ENCODE measurements at regions not wholly inside any gene's neighbourhood (a gene's known extent, or its start where the extent isn't known, plus 50 kb on each side); places are given as distances from the start of the nearest gene placed in this dataset.

GRCh38 chr3:166187237-166187636 is 350.0 kb upstream of the BCHE start:
- DNase-seq, result no peak

DNA sequence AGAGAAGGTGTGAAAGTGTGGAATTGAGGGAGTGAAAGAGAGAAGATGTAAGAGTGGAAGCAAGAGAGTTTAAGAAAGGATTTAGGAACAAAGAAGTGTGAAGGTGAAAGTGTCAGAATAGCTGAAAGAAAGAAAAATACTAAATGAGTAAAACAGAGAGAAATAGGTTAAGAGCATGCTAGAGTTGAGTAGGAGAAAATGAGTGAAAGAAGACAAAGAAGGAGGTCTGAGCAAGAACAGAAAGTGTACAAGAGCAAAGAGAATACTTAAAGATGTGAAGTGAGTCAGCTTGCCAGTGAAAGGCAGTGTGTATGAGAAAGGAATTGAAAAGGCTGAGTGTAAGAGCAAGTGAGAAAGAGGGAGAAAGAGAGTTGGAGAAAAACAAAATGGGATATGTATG is 348.8 kb upstream of the BCHE start:
- DNase-seq, result no peak

- DNase-seq, result no peak
These were observed 339.9 kb upstream of the BCHE start for GRCh38 chr3:166177130-166177529.

DNA sequence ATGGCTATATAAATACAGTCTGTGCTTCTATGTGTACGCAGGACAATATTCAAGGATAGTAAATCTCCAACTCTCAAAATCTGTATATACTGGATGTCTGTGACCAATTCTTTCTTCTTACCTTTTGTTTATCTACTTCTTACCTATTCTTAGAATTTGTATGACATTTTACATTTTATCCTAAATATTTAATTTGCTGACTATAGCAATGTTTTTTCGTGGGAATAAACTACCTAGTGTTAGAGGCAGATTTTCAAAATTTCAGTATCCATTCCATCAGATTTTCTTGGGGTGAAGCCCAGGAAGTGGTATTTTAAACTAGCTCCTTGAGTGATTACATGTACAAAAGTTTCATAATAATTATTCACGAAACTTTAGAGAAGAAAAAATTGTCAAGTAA is 334.5 kb upstream of the BCHE start:
- DNase-seq, result no peak

DNA sequence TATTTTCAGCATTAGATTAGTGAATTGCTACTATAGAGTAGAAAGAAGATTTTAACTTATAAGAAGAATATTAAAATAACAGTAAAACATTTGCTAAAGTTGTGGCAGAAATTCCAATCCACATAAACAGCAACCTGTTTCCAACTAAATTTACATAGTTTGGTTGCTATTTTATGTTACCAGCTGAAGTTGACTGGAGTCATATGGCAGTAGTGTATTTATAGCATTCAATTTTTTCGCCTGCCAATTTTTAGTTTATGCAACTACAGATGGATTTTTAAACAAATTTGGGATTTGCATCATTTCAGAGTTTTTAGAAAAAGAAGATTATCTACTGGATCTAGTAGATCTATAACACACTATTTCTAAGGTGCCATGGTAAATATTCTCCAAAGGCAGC is 332.5 kb upstream of the BCHE start:
- DNase-seq, result no peak

DNA sequence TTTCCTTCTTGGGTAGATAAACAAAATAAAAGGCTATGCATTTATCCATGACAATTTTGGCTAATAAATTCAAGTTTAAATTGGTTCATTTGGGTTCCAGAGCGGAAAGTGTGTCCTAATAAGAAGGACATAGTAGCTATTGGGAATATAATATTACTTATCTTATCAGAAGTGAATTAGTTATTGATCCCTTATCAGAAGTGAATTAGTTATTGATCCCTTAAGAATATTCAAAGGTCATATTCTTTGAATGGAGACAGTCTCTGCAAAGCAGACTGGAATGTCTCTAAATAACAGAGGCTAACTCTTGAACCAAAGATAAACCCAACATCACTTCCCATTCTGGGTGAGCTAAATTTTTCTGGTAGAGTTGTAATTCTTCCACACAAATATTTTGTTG is 290.7 kb upstream of the BCHE start:
- no peak for DNase-seq

GRCh38 chr3:166125179-166125578 is 288.0 kb upstream of the BCHE start:
- no peak for DNase-seq

DNA sequence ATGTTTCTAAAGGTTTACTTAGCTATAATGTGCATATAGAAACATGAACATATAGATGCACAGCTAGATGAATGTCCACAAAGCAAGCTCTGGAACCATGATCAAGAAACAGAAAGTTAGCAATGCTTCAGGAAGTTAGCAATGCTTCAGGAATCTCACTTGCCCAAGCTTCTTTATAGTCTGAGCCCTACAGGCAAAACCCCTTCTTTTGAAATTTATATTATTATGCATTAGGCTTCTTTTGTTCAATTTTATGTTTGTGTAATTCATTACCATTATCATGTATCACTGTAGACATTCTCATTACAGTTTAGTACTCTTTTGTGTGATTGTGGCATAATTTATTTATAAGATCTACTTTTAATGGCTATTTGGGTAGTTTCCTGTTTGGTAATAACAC is 286.4 kb upstream of the BCHE start:
- DNase-seq, result no peak

- no peak for DNase-seq
These were observed 285.9 kb upstream of the BCHE start for GRCh38 chr3:166123088-166123487.

DNA sequence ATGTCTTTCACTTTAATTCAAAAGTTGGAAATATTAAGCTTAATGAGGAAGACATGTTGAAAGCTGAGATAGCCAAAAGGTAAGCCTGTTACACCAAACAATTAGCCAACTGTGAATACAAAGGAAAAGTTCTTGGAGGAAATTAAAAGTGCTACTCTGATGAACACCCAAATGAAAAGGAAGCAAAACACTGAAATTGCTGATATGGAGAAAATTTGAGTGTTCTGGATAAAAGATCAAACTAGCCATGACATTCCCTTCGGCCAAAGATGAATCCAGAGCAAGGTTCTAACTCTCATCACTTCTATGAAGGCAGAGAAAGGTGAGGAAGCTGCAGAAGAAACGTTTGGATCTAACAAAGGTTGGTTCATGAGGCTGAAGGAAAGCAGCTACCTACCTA is 280.8 kb upstream of the BCHE start:
- DNase-seq, result no peak

- DNase-seq, result no peak
These were observed 277.2 kb upstream of the BCHE start for GRCh38 chr3:166114448-166114847.

GRCh38 chr3:166111562-166111961 is 274.3 kb upstream of the BCHE start:
- DNase-seq, result no peak

GRCh38 chr3:166110102-166110501 is 272.9 kb upstream of the BCHE start:
- no peak for DNase-seq

GRCh38 chr3:166104938-166105337 is 267.7 kb upstream of the BCHE start:
- no peak for DNase-seq

DNA sequence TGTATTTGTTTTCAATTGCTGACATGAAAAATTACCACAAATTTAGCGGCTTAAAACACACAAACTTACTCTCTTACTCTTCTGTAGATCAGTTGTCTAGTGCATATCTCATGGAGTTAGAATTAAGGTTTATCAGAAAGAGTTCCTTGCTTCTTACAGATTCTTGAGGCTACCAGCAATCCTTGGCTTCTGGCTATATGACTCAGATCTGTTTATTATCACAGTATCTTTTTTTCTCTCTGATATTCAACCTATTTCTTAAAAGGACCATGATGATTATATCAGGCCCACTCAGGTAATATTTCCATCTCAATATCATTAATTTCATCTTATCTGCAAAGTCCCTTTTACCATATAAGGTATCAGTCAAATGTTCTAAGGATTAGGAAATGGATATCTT is 263.5 kb upstream of the BCHE start:
- DNase-seq, result no peak

DNA sequence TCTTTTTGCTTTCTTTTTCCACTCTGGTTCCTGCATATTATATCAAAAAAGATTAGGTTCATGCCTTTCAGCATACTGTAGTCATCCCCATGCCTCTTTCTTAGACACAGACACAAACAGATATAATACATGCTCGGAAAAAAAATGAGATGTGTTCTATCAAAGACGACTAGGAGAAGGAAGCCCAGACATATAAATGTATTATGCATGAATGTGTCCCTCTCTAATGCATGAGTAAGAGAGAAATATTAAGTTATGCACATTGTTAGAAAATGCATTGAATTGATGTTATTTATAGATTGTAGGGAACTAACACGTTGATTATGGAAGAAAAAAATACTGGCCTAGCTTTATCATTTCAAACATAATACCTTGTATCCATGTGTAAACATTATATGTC is 252.4 kb upstream of the BCHE start:
- DNase-seq, result no peak

GRCh38 chr3:166085164-166085856 is 248.1 kb upstream of the BCHE start:
- DNase-seq, result no peak

DNA sequence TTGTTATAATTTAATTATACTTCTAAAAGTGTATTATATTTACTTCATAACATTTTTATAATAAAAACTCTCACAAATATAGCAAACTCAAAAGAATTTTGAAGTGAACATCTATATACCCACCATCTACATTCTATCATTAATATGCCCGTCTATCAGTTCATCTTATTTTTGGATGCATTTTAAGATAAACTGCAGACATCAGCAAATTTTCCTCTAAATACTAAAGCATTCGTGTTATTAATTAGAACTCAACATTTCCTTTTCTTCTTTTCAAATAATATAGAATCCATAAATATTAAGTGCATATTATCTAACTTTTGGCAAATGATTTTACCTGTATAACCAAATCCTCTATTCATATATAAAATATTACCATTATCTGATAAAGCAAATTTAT is 242.9 kb upstream of the BCHE start:
- no peak for DNase-seq

- DNase-seq, result no peak
These were observed 234.6 kb upstream of the BCHE start for GRCh38 chr3:166071831-166072230.

DNA sequence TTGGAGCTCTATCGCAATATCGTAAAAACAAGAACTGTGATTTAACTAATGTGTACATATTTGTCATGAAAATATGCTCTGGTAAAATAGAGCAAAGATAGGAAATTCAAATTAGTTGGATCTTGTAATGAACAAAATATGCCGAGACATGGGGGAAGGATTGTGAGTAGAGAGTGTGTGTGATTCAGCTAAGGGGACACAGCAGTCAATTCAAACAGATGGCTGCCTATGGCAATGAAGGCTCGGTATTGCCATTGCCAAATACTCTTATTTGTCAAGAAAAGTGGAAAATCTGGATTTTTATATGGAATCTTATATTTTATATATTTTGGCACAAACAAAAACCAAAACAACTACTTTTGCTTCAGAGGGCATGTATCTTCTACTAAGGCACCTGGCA is 227.3 kb upstream of the BCHE start:
- no peak for DNase-seq

DNA sequence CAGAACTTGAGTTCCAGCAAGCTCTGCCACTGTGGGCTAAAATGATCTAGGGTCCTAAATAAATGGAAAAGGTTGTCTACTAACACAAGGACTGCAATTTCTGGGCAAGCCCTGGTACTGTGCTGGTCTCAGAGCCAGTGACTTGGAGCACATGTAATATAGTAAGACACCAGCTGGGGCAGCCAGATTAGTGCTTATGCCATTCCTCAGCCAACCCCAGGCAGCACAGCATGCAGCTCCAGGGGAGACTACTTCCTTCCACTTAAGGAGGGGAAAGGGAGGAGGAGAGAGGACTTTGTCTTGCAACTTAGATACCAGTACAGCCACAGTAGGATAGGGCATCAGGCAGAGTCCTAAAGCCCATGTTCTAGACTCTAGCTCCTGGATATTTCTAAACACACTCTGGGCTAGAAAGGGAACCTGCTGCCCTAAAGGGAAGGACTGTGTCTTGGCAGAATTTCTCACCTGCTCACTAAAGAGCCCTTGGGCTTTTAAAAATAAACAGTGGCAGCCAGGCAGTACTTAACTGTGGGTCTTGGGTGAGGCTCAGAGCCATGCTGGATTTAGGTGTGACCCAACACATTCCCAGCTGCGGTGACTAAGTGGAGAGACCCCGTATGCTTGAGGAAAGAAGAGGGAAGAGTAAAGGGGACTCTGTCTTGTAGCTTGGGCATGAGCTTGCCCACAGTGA is 223.7 kb upstream of the BCHE start:
- DNase-seq, result no peak

GRCh38 chr3:166052440-166052839 is 215.2 kb upstream of the BCHE start:
- DNase-seq, result no peak

DNA sequence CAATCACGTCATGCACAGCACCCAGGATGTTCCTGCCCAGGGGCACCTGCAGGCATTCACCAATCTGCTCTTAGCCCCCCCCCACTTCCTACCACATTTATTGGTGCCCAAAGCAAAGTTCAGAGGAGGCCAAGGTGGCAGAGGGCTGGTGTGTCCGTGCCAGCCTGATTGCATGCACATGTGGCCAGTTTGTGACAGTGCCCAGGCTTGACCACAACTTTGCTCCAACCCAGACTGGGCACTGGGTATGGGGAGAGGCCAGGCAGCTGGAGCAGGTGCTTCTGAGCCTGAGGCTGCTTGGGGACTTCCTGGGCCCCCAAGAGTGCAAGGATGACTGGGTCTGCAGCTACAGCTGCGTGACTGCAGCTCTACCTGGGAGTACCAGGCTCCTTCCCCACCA is 192.3 kb upstream of the BCHE start:
- no peak for DNase-seq

DNA sequence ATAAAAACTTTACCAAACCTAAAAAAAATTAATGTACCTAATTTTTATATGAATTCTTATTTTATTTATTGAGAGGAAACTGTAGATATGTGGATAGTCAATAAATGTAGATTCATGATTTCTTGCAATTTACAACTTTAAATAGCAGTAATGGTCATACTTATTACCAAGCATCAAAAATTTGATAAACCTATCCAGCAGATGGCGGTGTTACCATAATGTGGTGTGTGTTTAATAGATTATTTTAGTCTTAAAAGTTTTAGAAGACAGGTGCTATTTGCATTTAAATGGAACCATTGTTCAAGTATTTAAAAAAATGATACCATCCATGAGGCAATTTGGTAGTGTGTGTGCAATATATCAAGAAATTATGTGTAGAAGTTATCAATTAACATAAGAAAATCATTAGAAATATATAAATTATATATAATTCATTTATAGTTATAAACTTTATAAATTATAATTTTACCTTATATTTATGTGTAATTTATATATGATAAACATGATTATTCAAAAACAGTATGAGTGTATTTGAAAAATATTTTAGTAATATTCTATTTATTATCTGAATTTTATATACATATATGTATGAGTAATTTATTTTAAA is 176.0 kb upstream of the BCHE start:
- peak; percentile 15 for DNase-seq

DNA sequence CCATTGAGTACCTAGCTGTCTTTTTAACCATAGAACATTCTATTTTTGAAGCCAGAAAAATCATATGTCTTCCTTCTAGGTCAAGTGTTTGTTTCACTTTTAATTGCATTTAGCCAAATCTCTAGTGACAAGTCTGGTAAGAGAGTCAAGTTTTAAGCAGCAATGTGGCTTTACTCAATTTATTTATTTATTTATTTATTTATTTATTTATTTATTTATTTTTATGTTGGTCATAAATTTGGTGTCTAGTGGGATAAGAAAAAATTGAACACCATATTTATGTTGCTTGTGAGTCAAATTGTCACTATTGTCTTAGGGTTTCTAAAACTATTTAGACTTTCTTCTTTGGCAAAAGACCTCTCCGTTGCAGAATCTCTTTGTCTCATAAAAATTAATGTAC is 174.5 kb upstream of the BCHE start:
- DNase-seq, result no peak
